NT2/D1 (cell line): ENCODE measurements at regions not wholly inside any gene's neighbourhood (a gene's known extent, or its start where the extent isn't known, plus 50 kb on each side); places are given as distances from the start of the nearest gene placed in this dataset.

ENCODE experiments used
- DNase-seq: peaks from one replicate; pipeline ENCODE4 v3.0.0-alpha.2; 2011; ENCODE audit warnings: low read depth, low spot score
- H3K27me3 ChIP-seq: 2 replicates; pipeline ENCODE4 v1.6.0; 2011; ENCODE audit warnings: mild to moderate bottlenecking; ENCODE audit not compliant: insufficient read length, insufficient read depth
- H3K36me3 ChIP-seq: 2 replicates; pipeline ENCODE4 v1.6.1; 2011; ENCODE audit warnings: mild to moderate bottlenecking, low read length, mixed read lengths; ENCODE audit not compliant: insufficient read depth, insufficient read length
- H3K4me1 ChIP-seq: 2 replicates; pipeline ENCODE4 v1.5.1; 2011; ENCODE audit not compliant: insufficient read depth, insufficient read length
- H3K4me3 ChIP-seq: 2 replicates; pipeline ENCODE4 v1.5.1; 2011; ENCODE audit warnings: low read depth; ENCODE audit not compliant: insufficient read length
- H3K9ac ChIP-seq: 2 replicates; pipeline ENCODE4 v1.6.0; 2011; ENCODE audit warnings: low read depth; ENCODE audit not compliant: insufficient read length
- H3K9me3 ChIP-seq: 2 replicates; pipeline ENCODE4 v1.5.1; 2011; ENCODE audit warnings: mild to moderate bottlenecking, low read length; ENCODE audit not compliant: insufficient read depth
- SUZ12 ChIP-seq: IDR thresholded peaks from 2 replicates; pipeline ENCODE4 v1.6.1; 2011; ENCODE audit not compliant: insufficient read length, insufficient read depth; ENCODE audit errors: extremely low read depth
- YY1 ChIP-seq: IDR thresholded peaks from 2 replicates; pipeline ENCODE4 v1.6.1; 2011; ENCODE audit not compliant: insufficient read length, insufficient read depth
- ZNF274 ChIP-seq: IDR thresholded peaks from 2 replicates; pipeline ENCODE4 v1.6.1; 2011; ENCODE audit warnings: mild to moderate bottlenecking, low read depth, low read length

GRCh38 chr1:203926025-203926540 lies 64.7 kb downstream of the SNRPE start:
- DNase-seq, result no peak
- H3K36me3 ChIP-seq, result no peaks in the 10 kb centered on the region
- H3K4me3 ChIP-seq, result no peak overlapping the region
- no peaks in the 10 kb centered on the region for H3K27me3 ChIP-seq
- no peak overlapping the region for H3K9ac ChIP-seq
- no peaks in the 10 kb centered on the region for H3K4me1 ChIP-seq
- TF ChIP-seq YY1 (no peak), ZNF274 (no peak), SUZ12 (no peak)
- H3K9me3 ChIP-seq, result no peaks in the 10 kb centered on the region

GRCh38 chr1:203929741-203930309 lies 68.4 kb downstream of the SNRPE start:
- H3K9ac ChIP-seq, result no peak overlapping the region
- no peak overlapping the region for H3K4me3 ChIP-seq
- no peaks in the 10 kb centered on the region for H3K4me1 ChIP-seq
- no peaks in the 10 kb centered on the region for H3K27me3 ChIP-seq
- TF ChIP-seq ZNF274 (no peak), YY1 (no peak), SUZ12 (no peak)
- no peaks in the 10 kb centered on the region for H3K36me3 ChIP-seq
- no peaks in the 10 kb centered on the region for H3K9me3 ChIP-seq
- DNase-seq, result no peak

DNA sequence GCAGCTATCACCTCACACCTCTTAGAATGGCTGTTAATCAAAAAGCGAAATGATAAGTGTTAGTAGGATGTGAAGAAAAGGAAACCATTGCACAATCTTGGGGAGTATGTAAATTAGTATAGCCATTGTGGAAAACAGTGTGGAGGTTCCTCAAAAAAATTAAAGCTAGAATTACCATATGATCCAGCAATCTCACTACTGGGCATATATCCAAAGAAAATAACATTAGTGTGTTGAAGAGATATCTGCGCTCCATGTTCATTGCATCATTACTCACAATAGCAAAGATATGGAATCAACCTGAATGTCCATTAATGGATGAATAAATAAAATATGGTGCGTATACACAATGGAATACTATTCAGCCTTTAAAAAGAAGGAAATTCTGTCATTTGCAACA lies 68.9 kb downstream of the SNRPE start:
- Histone ChIP-seq H3K27me3 (no peaks in the 10 kb centered on the region), H3K4me1 (no peaks in the 10 kb centered on the region), H3K9me3 (no peaks in the 10 kb centered on the region), H3K4me3 (no peak overlapping the region), H3K9ac (no peak overlapping the region), H3K36me3 (no peaks in the 10 kb centered on the region)
- TF ChIP-seq SUZ12, result no peak
- TF ChIP-seq YY1, result no peak
- no peak for TF ChIP-seq ZNF274
- no peak for DNase-seq

DNA sequence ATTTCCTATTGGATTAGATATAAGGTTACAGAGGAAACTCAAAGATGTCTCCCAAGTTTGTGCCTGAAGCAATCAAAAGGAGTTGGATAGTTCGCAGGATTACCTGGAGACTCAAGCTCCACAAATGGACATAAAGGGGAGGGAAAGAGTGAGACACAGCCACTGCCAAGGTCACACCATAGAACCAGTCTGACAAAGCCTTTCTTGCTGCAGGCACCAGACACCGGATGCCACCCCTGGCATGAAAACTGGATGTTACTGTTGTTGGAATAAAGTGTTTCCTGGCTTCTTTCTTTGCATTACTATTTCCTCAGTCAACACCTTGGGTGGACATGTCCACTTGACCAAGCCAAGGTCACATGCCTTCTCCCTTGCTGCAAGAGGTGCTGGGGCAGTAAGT lies 70.6 kb downstream of the SNRPE start:
- TF ChIP-seq SUZ12, result no peak
- TF ChIP-seq ZNF274, result no peak
- no peak for TF ChIP-seq YY1
- Histone ChIP-seq H3K36me3 (no peaks in the 10 kb centered on the region), H3K4me1 (no peaks in the 10 kb centered on the region), H3K4me3 (no peak overlapping the region), H3K27me3 (no peaks in the 10 kb centered on the region), H3K9ac (no peak overlapping the region), H3K9me3 (no peaks in the 10 kb centered on the region)
- DNase-seq, result no peak

GRCh38 chr1:203932556-203932955 lies 71.2 kb downstream of the SNRPE start:
- Histone ChIP-seq H3K9me3 (no peaks in the 10 kb centered on the region), H3K9ac (no peak overlapping the region), H3K4me3 (no peak overlapping the region), H3K36me3 (no peaks in the 10 kb centered on the region), H3K27me3 (no peaks in the 10 kb centered on the region), H3K4me1 (no peaks in the 10 kb centered on the region)
- no peak for TF ChIP-seq SUZ12
- no peak for TF ChIP-seq YY1
- TF ChIP-seq ZNF274, result no peak
- DNase-seq, result no peak

GRCh38 chr1:203934027-203934426 lies 72.6 kb downstream of the SNRPE start:
- DNase-seq, result no peak
- Histone ChIP-seq H3K9ac (no peak overlapping the region), H3K4me3 (no peak overlapping the region), H3K36me3 (no peaks in the 10 kb centered on the region), H3K4me1 (no peaks in the 10 kb centered on the region), H3K9me3 (no peaks in the 10 kb centered on the region), H3K27me3 (no peaks in the 10 kb centered on the region)
- TF ChIP-seq ZNF274 (no peak), SUZ12 (no peak), YY1 (no peak)

DNA sequence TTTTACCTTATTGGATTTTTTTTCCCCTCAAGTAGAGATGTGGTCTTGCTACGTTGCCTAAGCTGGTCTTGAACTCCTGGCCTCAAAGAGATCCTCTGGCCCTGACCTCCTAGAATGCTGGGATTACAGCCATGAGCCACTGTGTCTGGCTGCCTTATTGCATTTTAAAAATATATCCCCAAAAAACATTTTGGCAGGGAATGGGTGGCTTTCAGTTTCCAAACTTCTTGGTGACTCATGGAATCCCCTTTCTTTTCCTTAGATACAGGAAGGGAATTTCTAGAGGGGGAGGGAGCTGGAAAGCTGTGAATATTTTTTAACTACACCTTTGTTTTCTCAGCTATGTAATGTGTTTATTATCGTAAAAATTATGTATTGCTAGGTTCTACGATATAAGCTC lies 73.3 kb downstream of the SNRPE start:
- Histone ChIP-seq H3K36me3 (no peaks in the 10 kb centered on the region), H3K9ac (no peak overlapping the region), H3K9me3 (no peaks in the 10 kb centered on the region), H3K4me1 (no peaks in the 10 kb centered on the region), H3K4me3 (no peak overlapping the region), H3K27me3 (no peaks in the 10 kb centered on the region)
- DNase-seq, result no peak
- TF ChIP-seq SUZ12 (no peak), YY1 (no peak), ZNF274 (no peak)

DNA sequence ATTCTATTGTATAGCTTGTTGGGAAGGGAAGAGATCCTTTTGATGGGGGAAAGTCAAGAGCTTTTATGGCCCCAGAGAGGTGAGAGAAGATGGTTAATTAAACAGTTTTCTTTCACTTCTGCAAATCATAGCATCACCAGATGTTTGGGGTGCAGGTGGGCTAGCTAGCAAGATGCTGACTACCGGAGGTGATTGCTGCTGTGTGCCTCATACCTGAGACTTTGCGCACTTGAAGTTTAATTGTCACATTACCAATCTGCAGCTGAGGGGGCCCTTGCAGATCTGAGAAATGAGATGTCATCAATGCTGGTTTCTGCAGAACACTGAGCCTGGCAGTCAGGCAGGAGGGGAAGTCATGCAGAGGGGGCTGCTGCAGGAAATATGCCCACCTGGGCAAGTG lies 73.9 kb downstream of the SNRPE start:
- H3K4me1 ChIP-seq, result no peaks in the 10 kb centered on the region
- no peak for DNase-seq
- H3K27me3 ChIP-seq, result no peaks in the 10 kb centered on the region

More for the DNA sequence above, 73.9 kb downstream of the SNRPE start:
- Histone ChIP-seq H3K4me3 (no peak overlapping the region), H3K9ac (no peak overlapping the region), H3K36me3 (no peaks in the 10 kb centered on the region), H3K9me3 (no peaks in the 10 kb centered on the region)
- no peak for TF ChIP-seq SUZ12
- no peak for TF ChIP-seq ZNF274
- no peak for TF ChIP-seq YY1
